Glutamatergic neuron (in vitro differentiated cells): ENCODE measurements at regions not wholly inside any gene's neighbourhood (a gene's known extent, or its start where the extent isn't known, plus 50 kb on each side); places are given as distances from the start of the nearest gene placed in this dataset.

Source experiments
- DNase-seq: peaks from one replicate; pipeline ENCODE4 v3.0.0; 2022
- H3K27ac Mint-ChIP-seq: one replicate; pipeline ENCODE4 v1.8.0; 2020; ENCODE audit warnings: mild to moderate bottlenecking, mixed read lengths, inconsistent platforms; ENCODE audit not compliant: unreplicated experiment
- H3K27me3 Mint-ChIP-seq: one replicate; pipeline ENCODE4 v1.8.0; 2020; ENCODE audit warnings: mild to moderate bottlenecking, moderate library complexity, mixed read lengths, inconsistent platforms; ENCODE audit not compliant: unreplicated experiment
- H3K36me3 Mint-ChIP-seq: one replicate; pipeline ENCODE4 v1.8.0; 2020; ENCODE audit warnings: mild to moderate bottlenecking, mixed read lengths, inconsistent platforms; ENCODE audit not compliant: unreplicated experiment
- H3K4me1 Mint-ChIP-seq: one replicate; pipeline ENCODE4 v1.8.0; 2020; ENCODE audit warnings: mild to moderate bottlenecking, low read depth, mixed read lengths, inconsistent platforms; ENCODE audit not compliant: unreplicated experiment
- H3K4me3 Mint-ChIP-seq: one replicate; pipeline ENCODE4 v1.8.0; 2020; ENCODE audit warnings: mild to moderate bottlenecking, mixed read lengths, inconsistent platforms; ENCODE audit not compliant: unreplicated experiment
- H3K9me3 Mint-ChIP-seq: one replicate; pipeline ENCODE4 v1.8.0; 2020; ENCODE audit warnings: mild to moderate bottlenecking, moderate library complexity, mixed read lengths, inconsistent platforms; ENCODE audit not compliant: unreplicated experiment
- CTCF ChIP-seq: fragments of 200-600 bp; sonication (generic); IDR thresholded peaks from one replicate; pipeline ENCODE4 v1.5.0; 2021; ENCODE audit not compliant: partially characterized antibody, unreplicated experiment

GRCh38 chr13:107422421-107422820 is 792.9 kb downstream of the LIG4 start:
- no peaks in the 10 kb centered on the region for H3K27me3 Mint-ChIP-seq
- no peaks in the 10 kb centered on the region for H3K36me3 Mint-ChIP-seq
- no peak overlapping the region for H3K4me3 Mint-ChIP-seq
- no peaks in the 10 kb centered on the region for H3K9me3 Mint-ChIP-seq
- H3K27ac Mint-ChIP-seq = no peak overlapping the region
- DNase-seq = no peak
- TF ChIP-seq CTCF = no peak
- no peaks in the 10 kb centered on the region for H3K4me1 Mint-ChIP-seq

GRCh38 chr13:107421951-107422350 is 793.4 kb downstream of the LIG4 start:
- Mint-ChIP-seq H3K36me3 (no peaks in the 10 kb centered on the region), H3K27me3 (no peaks in the 10 kb centered on the region), H3K4me3 (no peak overlapping the region), H3K4me1 (no peaks in the 10 kb centered on the region), H3K9me3 (no peaks in the 10 kb centered on the region), H3K27ac (no peak overlapping the region)
- no peak for DNase-seq
- TF ChIP-seq CTCF = no peak

- peaks cover 2% of the 10 kb centered on the region for H3K9me3 Mint-ChIP-seq
- H3K27me3 Mint-ChIP-seq = no peaks in the 10 kb centered on the region
- TF ChIP-seq CTCF = no peak
- no peaks in the 10 kb centered on the region for H3K4me1 Mint-ChIP-seq
- DNase-seq = no peak
- H3K36me3 Mint-ChIP-seq = no peaks in the 10 kb centered on the region
- no peak overlapping the region for H3K27ac Mint-ChIP-seq
- no peak overlapping the region for H3K4me3 Mint-ChIP-seq
Observed at GRCh38 chr13:107421028-107421427, 794.3 kb downstream of the LIG4 start.

GRCh38 chr13:107413005-107413404 is 802.3 kb downstream of the LIG4 start:
- no peak for DNase-seq
- H3K36me3 Mint-ChIP-seq = no peaks in the 10 kb centered on the region

GRCh38 chr13:107407074-107407473 is 808.3 kb downstream of the LIG4 start:
- DNase-seq = no peak
- Mint-ChIP-seq H3K27ac (no peak overlapping the region), H3K36me3 (no peaks in the 10 kb centered on the region), H3K9me3 (peaks cover 5% of the 10 kb centered on the region), H3K4me1 (peaks cover 3% of the 10 kb centered on the region), H3K4me3 (no peak overlapping the region), H3K27me3 (peaks cover 2% of the 10 kb centered on the region)
- no peak for TF ChIP-seq CTCF

More at GRCh38 chr13:107413005-107413404, 802.3 kb downstream of the LIG4 start:
- H3K9me3 Mint-ChIP-seq = peaks cover 2% of the 10 kb centered on the region
- no peak for TF ChIP-seq CTCF
- no peaks in the 10 kb centered on the region for H3K27me3 Mint-ChIP-seq
- no peak overlapping the region for H3K27ac Mint-ChIP-seq
- no peak overlapping the region for H3K4me3 Mint-ChIP-seq
- H3K4me1 Mint-ChIP-seq = peaks cover 3% of the 10 kb centered on the region
